ENCODE measurements at regions not wholly inside any gene's neighbourhood (a gene's known extent, or its start where the extent isn't known, plus 50 kb on each side); places are given as distances from the start of the nearest gene placed in this dataset.

- no peak for DNase-seq (ENCODE audit: low spot score)
Observed at GRCh38 chr16:54444851-54445458, 158.4 kb upstream of the IRX3 start.

- no peak for DNase-seq (ENCODE audit: low spot score)
Observed at GRCh38 chr16:54443839-54444238, 157.3 kb upstream of the IRX3 start.

DNA sequence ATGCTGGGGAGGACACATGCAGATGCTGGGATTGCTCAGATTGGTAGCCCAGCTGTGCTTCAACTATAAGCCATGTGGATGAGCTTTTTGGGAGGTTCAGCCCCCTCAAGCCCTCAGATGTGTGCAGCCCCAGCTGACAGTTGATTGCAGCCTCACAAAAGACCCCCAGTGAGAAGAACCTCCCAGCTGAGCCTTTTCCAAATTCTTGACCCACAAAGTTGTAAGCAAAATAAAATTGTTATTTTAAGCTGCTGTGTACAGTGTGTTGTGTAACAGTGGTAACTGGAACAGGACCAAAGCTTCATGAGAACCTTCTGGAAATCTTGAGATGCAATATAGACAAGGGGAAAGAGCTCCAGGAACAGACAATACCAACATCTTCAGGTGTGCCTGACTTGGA lies 156.8 kb upstream of the IRX3 start:
- no peak for DNase-seq (ENCODE audit: low spot score)

GRCh38 chr16:54442864-54443263 lies 156.3 kb upstream of the IRX3 start:
- DNase-seq (ENCODE audit: low spot score): no peak

- DNase-seq (ENCODE audit: low spot score): no peak
Observed at GRCh38 chr16:54438469-54438868, 151.9 kb upstream of the IRX3 start.

DNA sequence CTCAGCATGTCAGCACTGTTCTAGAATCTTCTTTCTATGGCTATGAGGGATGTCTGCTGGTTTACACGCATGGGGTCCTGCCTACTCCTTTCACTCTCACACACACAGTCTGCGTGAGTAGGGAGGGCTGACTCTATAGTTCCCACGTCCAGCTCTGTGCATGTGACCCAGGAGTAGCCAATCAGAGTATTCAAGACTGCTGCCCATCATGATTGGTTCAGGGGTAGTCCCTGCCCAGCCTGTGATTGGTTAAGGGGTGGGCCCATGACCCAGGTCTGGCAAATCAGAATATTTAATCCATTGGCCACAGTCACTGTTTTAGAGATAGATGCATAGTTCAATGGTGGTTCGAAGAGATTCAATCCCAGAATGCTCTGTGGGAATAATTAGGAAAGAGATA lies 151.3 kb upstream of the IRX3 start:
- DNase-seq (ENCODE audit: low spot score): no peak

GRCh38 chr16:54437401-54437800 lies 150.8 kb upstream of the IRX3 start:
- DNase-seq (ENCODE audit: low spot score): no peak

DNA sequence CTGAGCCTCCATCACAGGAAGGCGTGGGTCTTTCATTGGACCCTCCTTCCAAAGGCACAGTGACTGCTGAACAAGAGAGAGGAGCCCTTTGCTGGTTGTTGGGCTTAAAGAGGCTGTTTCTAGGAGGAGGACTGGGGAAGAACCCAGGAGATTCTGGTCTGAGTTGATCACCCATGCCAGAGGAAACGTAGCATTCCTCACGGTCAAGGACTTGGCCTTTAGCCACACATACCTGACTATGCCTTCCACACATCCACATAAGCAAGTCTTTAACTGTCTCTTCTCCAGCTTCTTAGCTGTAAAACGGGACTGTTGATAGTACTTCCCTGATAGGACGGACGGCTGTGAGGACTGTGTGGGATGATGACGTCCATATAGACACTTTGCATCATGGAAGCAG lies 149.8 kb upstream of the IRX3 start:
- no peak for DNase-seq (ENCODE audit: low spot score)

- no peak for DNase-seq (ENCODE audit: low spot score)
Observed at GRCh38 chr16:54434859-54435258, 148.3 kb upstream of the IRX3 start.

DNA sequence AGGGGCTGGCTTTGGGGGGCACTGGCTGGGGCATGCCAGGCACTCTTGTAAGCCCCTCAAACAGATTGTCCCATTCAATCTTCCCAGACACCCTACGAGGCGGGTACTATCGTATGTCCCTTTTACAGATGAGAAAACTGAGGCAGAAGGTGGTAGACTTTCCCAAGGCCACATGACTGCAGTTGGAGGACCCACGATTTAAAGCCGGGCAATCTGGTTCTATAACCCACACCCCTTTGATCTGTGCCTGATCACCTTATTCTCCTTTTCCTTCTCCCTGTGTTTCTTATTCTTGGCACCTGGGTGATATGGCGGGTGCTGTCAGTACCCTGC lies 146.3 kb upstream of the IRX3 start:
- DNase-seq (ENCODE audit: low spot score): no peak

- DNase-seq (ENCODE audit: low spot score): no peak
Observed at GRCh38 chr16:54431997-54432896, 145.7 kb upstream of the IRX3 start.

GRCh38 chr16:54431041-54431996 lies 144.7 kb upstream of the IRX3 start:
- DNase-seq (ENCODE audit: low spot score): no peak

- no peak for DNase-seq (ENCODE audit: low spot score)
Observed at GRCh38 chr16:54430491-54431030, 144.0 kb upstream of the IRX3 start.

- DNase-seq (ENCODE audit: low spot score): no peak
Observed at GRCh38 chr16:54429029-54429428, 142.4 kb upstream of the IRX3 start.

DNA sequence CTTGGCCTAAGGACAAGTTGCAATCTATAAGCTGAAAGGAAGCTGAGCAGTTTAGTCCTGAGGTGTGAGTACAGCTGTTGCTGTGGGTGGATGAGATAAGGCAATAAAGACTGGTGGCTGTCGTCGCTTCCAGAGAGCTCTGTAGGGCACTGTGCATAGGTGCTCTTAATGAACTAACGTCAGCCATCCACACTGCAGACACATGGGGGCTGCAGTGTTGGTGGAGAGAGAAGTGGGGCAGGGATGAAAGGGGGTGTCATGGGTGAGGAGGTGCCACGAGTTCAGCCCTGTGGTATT lies 139.9 kb upstream of the IRX3 start:
- DNase-seq (ENCODE audit: low spot score): no peak

DNA sequence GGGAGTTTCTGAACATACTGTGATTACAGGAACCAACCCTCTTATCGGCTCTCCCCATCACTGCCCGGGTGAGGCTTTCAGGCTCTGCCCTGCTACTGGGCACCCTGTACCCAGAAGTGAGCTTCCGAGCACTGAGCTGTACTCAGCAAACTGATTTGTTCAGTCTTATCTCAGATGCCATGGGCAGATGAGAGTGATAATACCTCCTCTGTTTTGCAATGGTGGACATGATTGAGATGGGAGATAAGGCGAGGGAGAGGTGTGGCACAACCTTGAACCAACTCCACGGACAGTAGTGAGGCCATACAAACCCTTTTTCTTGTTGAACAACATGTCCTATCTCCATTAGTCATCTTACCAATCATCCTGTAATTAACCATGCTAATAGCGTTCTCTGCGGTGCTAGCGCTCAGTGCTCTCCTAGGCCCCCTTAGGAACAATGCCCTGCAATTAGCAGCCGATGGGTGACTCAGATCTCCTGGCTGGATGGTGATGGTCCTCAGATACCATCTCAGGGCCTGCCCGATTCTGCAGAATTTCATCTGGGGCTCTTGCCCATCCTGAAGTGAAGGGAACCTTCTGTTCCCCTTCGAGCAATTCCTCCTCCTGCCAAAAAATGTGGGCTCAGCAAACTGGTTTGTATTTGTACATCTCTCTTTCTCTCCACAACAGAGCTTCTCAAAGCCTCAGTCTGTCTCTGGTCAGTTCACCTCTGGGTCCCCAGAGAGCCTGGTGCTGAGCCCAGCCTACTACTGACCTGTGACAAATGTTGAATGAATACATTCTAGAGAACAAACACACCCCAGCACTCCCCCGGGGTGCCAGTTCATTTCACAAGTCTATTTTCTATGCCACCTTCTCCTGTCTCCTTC lies 139.3 kb upstream of the IRX3 start:
- DNase-seq (ENCODE audit: low spot score): no peak

- no peak for DNase-seq (ENCODE audit: low spot score)
Observed at GRCh38 chr16:54425068-54425467, 138.5 kb upstream of the IRX3 start.

DNA sequence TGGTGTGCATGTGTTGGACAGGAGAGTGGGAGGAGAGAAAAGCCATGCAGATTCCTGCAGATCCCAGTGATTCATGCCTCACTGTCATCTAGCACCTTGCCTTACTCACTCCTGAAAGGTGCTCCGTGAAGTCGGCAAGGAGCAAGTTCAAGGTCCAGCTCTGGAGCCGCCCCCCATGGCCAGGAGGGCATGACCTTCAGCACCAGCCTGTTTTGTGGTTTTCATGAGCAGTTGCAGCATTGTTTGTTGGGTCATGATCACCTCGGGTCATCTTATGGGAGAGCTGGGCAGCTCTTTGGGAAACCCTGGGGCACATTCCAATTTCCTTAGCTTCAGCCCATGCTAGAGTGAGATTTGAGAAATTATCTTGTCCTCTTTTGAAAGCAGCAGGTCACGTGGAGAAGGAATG lies 137.5 kb upstream of the IRX3 start:
- no peak for DNase-seq (ENCODE audit: low spot score)

DNA sequence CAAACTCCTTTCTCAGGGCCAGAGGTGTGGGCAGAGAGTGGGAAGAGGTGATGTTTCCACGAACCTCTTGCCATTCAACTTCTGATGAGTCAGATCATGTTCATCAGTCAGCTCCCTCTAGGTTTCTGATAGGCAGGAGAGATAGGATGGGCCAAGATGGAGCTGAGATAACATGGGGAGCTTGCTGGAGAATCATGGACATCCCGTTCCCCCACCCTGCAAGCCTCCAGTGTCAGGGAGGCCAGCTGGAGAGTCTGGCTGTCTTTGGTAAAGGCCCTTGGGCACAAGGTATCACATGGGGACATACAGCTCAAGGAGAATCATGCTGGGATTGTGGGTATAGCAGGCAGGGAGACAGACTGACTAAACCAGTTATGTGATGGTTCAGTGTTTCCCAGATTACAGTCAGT lies 136.0 kb upstream of the IRX3 start:
- DNase-seq (ENCODE audit: low spot score): no peak

GRCh38 chr16:54422159-54422558 lies 135.6 kb upstream of the IRX3 start:
- DNase-seq (ENCODE audit: low spot score): no peak

DNA sequence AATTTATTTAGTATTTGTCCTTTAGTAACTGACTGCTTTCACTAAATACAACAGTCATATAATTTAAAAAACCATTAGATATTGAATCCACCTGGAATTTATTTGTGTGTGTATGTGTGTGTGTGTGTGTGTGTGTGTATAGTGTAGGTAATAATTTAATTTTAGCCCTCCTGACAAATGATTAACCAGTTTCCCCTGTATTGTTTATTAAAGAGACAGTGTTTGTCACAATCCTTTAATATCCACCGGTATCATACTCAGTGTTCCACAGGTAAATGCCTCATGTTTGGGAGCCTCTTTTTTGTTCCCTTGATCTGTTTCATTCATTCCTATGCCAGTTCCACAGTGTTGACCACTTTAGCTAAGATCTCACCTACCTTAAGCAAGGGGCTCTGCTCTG lies 134.6 kb upstream of the IRX3 start:
- DNase-seq (ENCODE audit: low spot score): no peak
